Endothelial cell of umbilical vein (primary cell): ENCODE measurements at regions not wholly inside any gene's neighbourhood (a gene's known extent, or its start where the extent isn't known, plus 50 kb on each side); places are given as distances from the start of the nearest gene placed in this dataset.

ENCODE experiments used
- BruUV-seq: library from RNA; stranded (reverse); fragments of 400-500 nt; replicated peaks from 2 replicates; lab custom pipeline; 2021; lab: Mats Ljungman, UMichigan
- CTCF ChIA-PET: fragments of 300-600, 350-600 bp; sonication (Branson Sonifier 250); formaldehyde crosslinking; loops from one replicate; lab custom pipeline; 2021; ENCODE audit warnings: antibody characterized with exemption, inconsistent platforms; lab: Charles Lee
- POLR2A ChIA-PET: fragments of 300-600, 350-600 bp; sonication (Branson Sonifier 250); formaldehyde crosslinking; loops from one replicate; lab custom pipeline; 2021; ENCODE audit warnings: antibody characterized with exemption, inconsistent platforms; lab: Charles Lee
- DNase-seq: peaks from one replicate; pipeline ENCODE4 v3.0.0-alpha.2; 2011; ENCODE audit warnings: low read depth, low spot score
- FAIRE-seq: peaks from 2 replicates; lab custom pipeline; 2011; peaks lifted over from hg19 to GRCh38; lab: Jason Lieb, UNC
- H2AFZ ChIP-seq: 2 replicates; pipeline ENCODE4 v1.6.0; 2012; ENCODE audit warnings: low read depth, low read length, control low read depth, inconsistent platforms
- H3K27ac ChIP-seq: 2 replicates; pipeline ENCODE4 v1.5.1; 2011; ENCODE audit warnings: low read depth, mild to moderate bottlenecking, control low read depth, low read length, moderate library complexity; ENCODE audit not compliant: insufficient read depth
- H3K27me3 ChIP-seq, 2 experiments: 2 replicates each; pipeline versions ENCODE4 v1.6.0 to v1.6.1; 2011; ENCODE audit warnings: low read length in 2 of 2, mixed read lengths in 1 of 2; ENCODE audit not compliant: control insufficient read depth in 2 of 2, insufficient read depth in 2 of 2
- H3K36me3 ChIP-seq, 2 experiments: 2 replicates in 1 of 2; 3 replicates in 1 of 2; pipeline ENCODE4 v1.5.1; 2011; ENCODE audit warnings: low read length in 2 of 2, mild to moderate bottlenecking in 1 of 2, moderate library complexity in 1 of 2; ENCODE audit not compliant: control insufficient read depth in 2 of 2, insufficient read depth in 2 of 2; ENCODE audit errors: extremely low read depth in 1 of 2
- H3K4me1 ChIP-seq: 3 replicates; pipeline ENCODE4 v1.5.1; 2011; ENCODE audit warnings: mild to moderate bottlenecking, low read length; ENCODE audit not compliant: control insufficient read depth, insufficient read depth; ENCODE audit errors: extremely low read depth
- H3K4me2 ChIP-seq: 2 replicates; pipeline ENCODE4 v1.6.1; 2011; ENCODE audit warnings: low read length, control low read depth, mixed read lengths; ENCODE audit not compliant: insufficient read depth
- H3K4me3 ChIP-seq, 3 experiments: fragments of 200-600 bp in 1 of 3; sonication (generic), shearing (Covaris generic) in 1 of 3; replicated peaks in 1 of 3; 2 replicates each; pipeline ENCODE4 v1.5.1; 2011 to 2016; ENCODE audit warnings: control low read depth in 3 of 3, low read length in 3 of 3, mild to moderate bottlenecking in 2 of 3, inconsistent platforms in 1 of 3, low read depth in 1 of 3, moderate library complexity in 1 of 3; ENCODE audit not compliant: insufficient read depth in 1 of 3
- H3K79me2 ChIP-seq: 2 replicates; pipeline ENCODE4 v1.6.0; 2012; ENCODE audit warnings: low read length, inconsistent platforms; ENCODE audit not compliant: control insufficient read depth, insufficient read depth
- H3K9ac ChIP-seq: replicated peaks from 2 replicates; pipeline ENCODE3; 2011; ENCODE audit warnings: low read length, control low read depth; ENCODE audit not compliant: insufficient read depth; ENCODE audit errors: extremely low read depth
- H3K9me1 ChIP-seq: replicated peaks from 3 replicates; pipeline ENCODE4 v1.6.0; 2011; ENCODE audit warnings: mild to moderate bottlenecking, low read length; ENCODE audit not compliant: control insufficient read depth, insufficient read depth; ENCODE audit errors: extremely low read depth
- H3K9me3 ChIP-seq: replicated peaks from 2 replicates; pipeline ENCODE4 v1.5.1; 2012; ENCODE audit warnings: low read length, inconsistent platforms; ENCODE audit not compliant: control insufficient read depth, insufficient read depth
- H4K20me1 ChIP-seq: replicated peaks from 2 replicates; pipeline ENCODE3; 2011; ENCODE audit warnings: mild to moderate bottlenecking, low read length; ENCODE audit not compliant: control insufficient read depth, insufficient read depth; ENCODE audit errors: extremely low read depth
- CTCF ChIP-seq, 2 donors: IDR thresholded peaks; 1 replicate in 1 of 2; 2 replicates in 1 of 2; pipeline ENCODE4 v1.5.1; 2011; ENCODE audit warnings: low read length in 2 of 2, mild to moderate bottlenecking in 2 of 2, moderate library complexity in 2 of 2, control low read depth in 1 of 2, inconsistent platforms in 1 of 2, low read depth in 1 of 2; ENCODE audit not compliant: insufficient read depth in 1 of 2; ENCODE audit errors: extremely low read depth in 1 of 2
- EZH2 ChIP-seq: IDR thresholded peaks from 2 replicates; pipeline ENCODE4 v1.6.1; 2012; ENCODE audit warnings: borderline replicate concordance, low read depth, mild to moderate bottlenecking, moderate library complexity, low read length, inconsistent platforms; ENCODE audit not compliant: severe bottlenecking
- FOS ChIP-seq: IDR thresholded peaks from 2 replicates; pipeline ENCODE4 v1.6.1; 2011; ENCODE audit warnings: mild to moderate bottlenecking, low read length, moderate library complexity, borderline replicate concordance; ENCODE audit not compliant: insufficient read depth
- GATA2 ChIP-seq: IDR thresholded peaks from 2 replicates; pipeline ENCODE4 v1.7.0; 2011; ENCODE audit warnings: low read depth, mild to moderate bottlenecking, moderate library complexity, mixed read lengths, low read length; ENCODE audit not compliant: insufficient read length, insufficient read depth
- JUN ChIP-seq: IDR thresholded peaks from 2 replicates; pipeline ENCODE4 v1.6.1; 2011; ENCODE audit warnings: borderline replicate concordance, low read depth; ENCODE audit not compliant: insufficient read length, insufficient read depth
- POLR2A ChIP-seq: IDR thresholded peaks from 2 replicates; pipeline ENCODE4 v1.6.1; 2012; ENCODE audit warnings: low read depth, mild to moderate bottlenecking, control low read depth, low read length
- POLR2AphosphoS5 ChIP-seq: IDR thresholded peaks from 2 replicates; pipeline ENCODE4 v1.6.1; 2012; ENCODE audit warnings: low read depth, mild to moderate bottlenecking, control low read depth, low read length, moderate library complexity; ENCODE audit not compliant: insufficient read depth
- dilution Hi-C: fragments of 300-500 bp; cut with MboI; formaldehyde crosslinking; loops from one replicate; pipeline ENCODE4 v1.15.0; 2019; ENCODE audit warnings: low sequenced_read_pairs; ENCODE audit not compliant: extremely low pct_ligation_motif_present
- intact Hi-C: fragments of 100-400 bp; cut with micrococcal nuclease; formaldehyde crosslinking; loops from one replicate; pipeline ENCODE4 v1.10.0; 2022

GRCh38 chr10:78465431-78465830 lies 431.8 kb downstream of the RPS24 start:
- no peak for DNase-seq
- dilution Hi-C loops (no loop called here), intact Hi-C loops (no loop called here)
- Histone ChIP-seq H4K20me1 (no peaks in the 10 kb centered on the region), H3K27ac (no peak overlapping the region), H3K9me1 (no peaks in the 10 kb centered on the region), H3K4me2 (no peak overlapping the region), H3K4me3 (no peak overlapping the region), H3K4me1 (no peaks in the 10 kb centered on the region), H3K79me2 (no peaks in the 10 kb centered on the region), H3K27me3 (no peaks in the 10 kb centered on the region), H2AFZ (no peak overlapping the region), H3K9ac (no peak overlapping the region), H3K9me3 (no peaks in the 10 kb centered on the region), H3K36me3 (no peaks in the 10 kb centered on the region)
- CTCF ChIA-PET, result no interaction called here
- FAIRE-seq, result no peak
- TF ChIP-seq GATA2, result no peak
- no peak for TF ChIP-seq CTCF (IDR thresholded peaks at IDR 0.05; ENCODE audit: extremely low read depth in 1 of 2, insufficient read depth in 1 of 2, low read depth in 1 of 2, low read length in 2 of 2)
- TF ChIP-seq POLR2A, result no peak
- BruUV-seq, result no TSS peak
- POLR2A ChIA-PET, result no interaction called here

GRCh38 chr10:78467496-78468106 lies 433.9 kb downstream of the RPS24 start:
- Histone ChIP-seq H3K27me3 (no peaks in the 10 kb centered on the region), H3K36me3 (no peaks in the 10 kb centered on the region), H3K27ac (no peak overlapping the region), H3K9me1 (no peaks in the 10 kb centered on the region), H2AFZ (no peak overlapping the region), H3K4me1 (no peaks in the 10 kb centered on the region), H3K9me3 (no peaks in the 10 kb centered on the region), H4K20me1 (no peaks in the 10 kb centered on the region), H3K79me2 (no peaks in the 10 kb centered on the region), H3K4me2 (no peak overlapping the region), H3K9ac (no peak overlapping the region), H3K4me3 (no peak overlapping the region)
- TF ChIP-seq POLR2A (no peak), JUN (no peak), CTCF (IDR thresholded peaks at IDR 0.05; ENCODE audit: extremely low read depth in 1 of 2, insufficient read depth in 1 of 2, low read depth in 1 of 2, low read length in 2 of 2) (no peak), POLR2AphosphoS5 (no peak), FOS (no peak), GATA2 (no peak), EZH2 (no peak)
- CTCF ChIA-PET, result no interaction called here
- no TSS peak for BruUV-seq
- intact Hi-C loops, result no loop called here
- dilution Hi-C loops, result no loop called here
- POLR2A ChIA-PET, result no interaction called here
- DNase-seq, result no peak
- no peak for FAIRE-seq
